Lung (tissue), 11 donors: ENCODE measurements at regions not wholly inside any gene's neighbourhood (a gene's known extent, or its start where the extent isn't known, plus 50 kb on each side); places are given as distances from the start of the nearest gene placed in this dataset.

Experiments used
- ATAC-seq: fragments of 200-7000 bp; cut with Tn5 transposase; one replicate; pipeline ENCODE4 v1.9.1; 2020; ENCODE audit warnings: moderate number of reproducible peaks; ENCODE audit not compliant: insufficient read depth, low FRiP score
- DNase-seq, 3 donors: peaks; one replicate each; pipeline ENCODE4 v3.0.0-alpha.2; 2013 to 2017
- H3K27ac ChIP-seq, 2 donors: one replicate each; pipeline ENCODE4 v1.5.1; 2013; ENCODE audit warnings: mild to moderate bottlenecking in 2 of 2, moderate library complexity in 2 of 2, control low read depth in 1 of 2, inconsistent platforms in 1 of 2, low read depth in 1 of 2, low read length in 1 of 2
- H3K27me3 ChIP-seq, 3 donors: one replicate each; pipeline ENCODE4 v1.5.1; 2013; ENCODE audit warnings: low read length in 2 of 3; ENCODE audit not compliant: control insufficient read depth in 3 of 3, insufficient read depth in 3 of 3
- H3K36me3 ChIP-seq, 4 donors: one replicate each; pipeline ENCODE4 v1.5.1; 2013; ENCODE audit warnings: low read length in 4 of 4, mild to moderate bottlenecking in 1 of 4, moderate library complexity in 1 of 4; ENCODE audit not compliant: control insufficient read depth in 4 of 4, insufficient read depth in 4 of 4
- H3K4me1 ChIP-seq, 5 donors: one replicate each; pipeline ENCODE4 v1.5.1; 2013; ENCODE audit warnings: low read length in 5 of 5, mild to moderate bottlenecking in 2 of 5, moderate library complexity in 1 of 5; ENCODE audit not compliant: control insufficient read depth in 5 of 5, insufficient read depth in 5 of 5
- H3K4me3 ChIP-seq: one replicate; pipeline ENCODE4 v1.5.1; 2013; ENCODE audit warnings: mild to moderate bottlenecking, control low read depth, moderate library complexity
- H3K9ac ChIP-seq, 2 donors: one replicate each; pipeline ENCODE4 v1.5.1; 2013; ENCODE audit warnings: low read length in 2 of 2, control low read depth in 1 of 2; ENCODE audit not compliant: insufficient read depth in 1 of 2
- H3K9me3 ChIP-seq, 4 donors: one replicate each; pipeline ENCODE4 v1.5.1; 2013; ENCODE audit warnings: low read length in 3 of 4, mild to moderate bottlenecking in 1 of 4, moderate library complexity in 1 of 4; ENCODE audit not compliant: control insufficient read depth in 4 of 4, insufficient read depth in 3 of 4
- CTCF ChIP-seq: IDR thresholded peaks from 2 replicates; pipeline ENCODE4 v1.5.1; 2012; ENCODE audit warnings: mild to moderate bottlenecking; ENCODE audit errors: control extremely low read depth, extremely low read depth
- WGBS, 2 donors: extraction: QIAGEN DNeasy Blood & Tissue Kit; methylation state at CpG; one replicate each; pipeline ENCODE4 v1.1.7; 2013; 5-methylcytosine and 5-hydroxymethylcytosine counted together
- donor health status: control.
- donor health status: control.
- donor health status: Bipolar disorder and iron deficiency.
- donor health status: healthy.
- donor health status: DM: yes; HTN: yes; CAD: no.

- DNase-seq (peak in 1 of 3 donors; percentile 58), ATAC-seq (no peak)
- TF ChIP-seq CTCF, result no peak
- Histone ChIP-seq H3K27me3 (no peaks in the 10 kb centered on the region), H3K9me3 (no peaks in the 10 kb centered on the region), H3K4me3 (no peak overlapping the region), H3K4me1 (peaks cover 0 to 22% (median 0%) of the 10 kb centered on the region in 5 donors), H3K27ac (no peak overlapping the region), H3K36me3 (no peaks in the 10 kb centered on the region), H3K9ac (no peak overlapping the region)
- 75 to 80% methylated on average over 1 of the region's 1 CpG for WGBS, 2 donors
Measured at GRCh38 chr13:22405891-22406290, 735.0 kb downstream of the FGF9 start.

- H3K9ac ChIP-seq, result no peak overlapping the region
- 93 to 96% methylated on average over 1 of the region's 1 CpG for WGBS, 2 donors
- H3K4me3 ChIP-seq, result no peak overlapping the region
- TF ChIP-seq CTCF, result no peak
- DNase-seq (no peak), ATAC-seq (no peak)
- H3K9me3 ChIP-seq, result peaks cover 0 to 9% (median 1%) of the 10 kb centered on the region in 4 donors
- no peak overlapping the region for H3K27ac ChIP-seq
- no peaks in the 10 kb centered on the region for H3K36me3 ChIP-seq
- H3K27me3 ChIP-seq, result no peaks in the 10 kb centered on the region
- H3K4me1 ChIP-seq, result peaks cover 0 to 3% (median 0%) of the 10 kb centered on the region in 5 donors
Measured at GRCh38 chr13:22412452-22412851, 741.6 kb downstream of the FGF9 start.

GRCh38 chr13:22422023-22422422, 751.1 kb downstream of the FGF9 start:
- H3K9me3 ChIP-seq, result peaks cover 0 to 2% (median 0%) of the 10 kb centered on the region in 4 donors
- H3K36me3 ChIP-seq, result no peaks in the 10 kb centered on the region
- H3K4me3 ChIP-seq, result no peak overlapping the region
- TF ChIP-seq CTCF, result no peak
- DNase-seq, result no peak
- no peak for ATAC-seq
- no peak overlapping the region for H3K27ac ChIP-seq
- no peaks in the 10 kb centered on the region for H3K27me3 ChIP-seq
- peaks cover under 1 to 11% (median 7%) of the 10 kb centered on the region in 5 donors for H3K4me1 ChIP-seq
- no peak overlapping the region for H3K9ac ChIP-seq

GRCh38 chr13:22422712-22423111, 751.8 kb downstream of the FGF9 start:
- no peak overlapping the region for H3K9ac ChIP-seq
- TF ChIP-seq CTCF, result no peak
- H3K9me3 ChIP-seq, result peaks cover 0 to 2% (median 0%) of the 10 kb centered on the region in 4 donors
- H3K4me3 ChIP-seq, result no peak overlapping the region
- H3K27ac ChIP-seq, result no peak overlapping the region
- ATAC-seq, result no peak
- no peak for DNase-seq
- H3K4me1 ChIP-seq, result peaks cover 1 to 14% (median 8%) of the 10 kb centered on the region in 5 donors
- no peaks in the 10 kb centered on the region for H3K27me3 ChIP-seq
- H3K36me3 ChIP-seq, result no peaks in the 10 kb centered on the region
- WGBS, 2 donors, result 75 to 80% methylated on average over 7 of the region's 7 CpGs
